AG09309 (cell line): ENCODE measurements at regions not wholly inside any gene's neighbourhood (a gene's known extent, or its start where the extent isn't known, plus 50 kb on each side); places are given as distances from the start of the nearest gene placed in this dataset.

Source experiments
- DNase-seq: peaks from one replicate; pipeline ENCODE4 v3.0.0-alpha.2; 2010; ENCODE audit warnings: low read depth
- H3K4me3 ChIP-seq: 2 replicates; pipeline ENCODE4 v1.5.1; 2011; ENCODE audit warnings: mild to moderate bottlenecking, low read depth, low read length, moderate library complexity; ENCODE audit not compliant: control insufficient read depth
- CTCF ChIP-seq: IDR thresholded peaks from 2 replicates; pipeline ENCODE4 v1.5.1; 2011; ENCODE audit warnings: mild to moderate bottlenecking, low read depth, low read length, inconsistent platforms; ENCODE audit not compliant: insufficient read depth, control insufficient read depth; ENCODE audit errors: missing control alignments

- no peak for DNase-seq
- no peak for TF ChIP-seq CTCF
- H3K4me3 ChIP-seq = no peak overlapping the region; the same call in 1 of the 2 replicates
Observed at GRCh38 chr6:6810727-6811126, 222.2 kb downstream of the LY86 start.

DNA sequence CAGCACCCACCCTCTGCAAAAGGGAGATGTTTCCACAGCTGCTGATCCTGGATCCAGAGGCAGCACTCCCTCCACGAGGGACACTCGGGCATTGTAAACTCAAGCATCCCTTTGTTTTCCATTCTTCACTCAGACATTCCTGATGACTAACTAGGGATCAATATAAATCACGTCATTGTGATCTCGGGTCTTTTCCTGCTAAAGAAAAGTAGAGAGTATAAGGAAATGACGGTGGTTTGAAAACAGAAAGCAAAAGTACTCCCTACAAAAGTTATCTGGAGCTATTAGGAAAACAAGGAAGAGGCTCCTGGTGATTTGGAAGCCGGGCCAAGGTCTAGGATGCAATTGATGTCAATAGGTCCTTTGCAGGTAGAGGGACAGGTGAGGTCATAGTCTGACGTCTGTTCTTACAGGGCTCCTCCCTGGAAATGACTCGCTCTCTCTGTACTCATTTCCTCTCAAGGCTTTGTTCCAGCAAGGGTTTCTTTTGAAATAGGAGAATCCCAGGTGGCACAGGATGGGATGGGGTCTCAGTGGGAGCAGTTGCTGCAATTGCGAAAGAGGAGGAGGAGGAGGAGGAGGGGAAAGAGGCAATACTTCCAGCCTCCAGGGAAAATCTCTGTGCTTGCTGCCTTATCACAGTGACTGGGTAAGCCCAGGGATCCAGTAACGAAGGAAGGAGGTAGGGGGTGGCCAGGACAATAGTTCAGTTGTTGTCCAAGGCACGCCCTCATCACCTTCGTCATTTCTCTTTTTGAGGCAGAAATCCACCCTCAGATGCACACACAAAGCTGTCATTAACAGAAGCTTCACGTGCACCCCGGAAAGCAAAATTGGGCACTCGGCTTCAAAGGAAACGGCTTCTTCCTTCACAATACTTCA, 222.8 kb downstream of the LY86 start:
- DNase-seq = peak; percentile 11
- no peak overlapping the region; the same call in 1 of the 2 replicates for H3K4me3 ChIP-seq
- TF ChIP-seq CTCF = no peak

DNA sequence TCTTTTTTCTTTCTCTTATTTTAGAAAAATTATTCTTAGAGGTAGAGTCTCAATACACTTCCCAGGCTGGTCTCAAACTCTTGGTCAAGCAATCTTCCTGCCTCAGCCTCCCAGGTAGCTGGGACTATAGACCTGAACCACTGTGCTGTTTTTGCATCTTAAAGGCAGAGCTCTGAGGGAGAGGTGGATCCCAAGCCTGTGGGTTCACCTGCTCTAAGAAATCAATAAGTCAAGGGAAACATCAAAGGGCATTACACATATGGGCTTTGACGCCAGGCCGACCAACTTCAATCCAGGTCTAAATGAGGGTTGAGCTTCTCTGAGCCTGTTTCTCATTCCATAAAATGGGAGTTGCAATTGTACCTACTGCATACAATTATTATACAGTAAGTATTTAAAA, 223.9 kb downstream of the LY86 start:
- no peak overlapping the region for H3K4me3 ChIP-seq
- no peak for DNase-seq
- no peak for TF ChIP-seq CTCF

- TF ChIP-seq CTCF = no peak
- DNase-seq = no peak
- no peak overlapping the region for H3K4me3 ChIP-seq
Observed at GRCh38 chr6:6815732-6816131, 227.2 kb downstream of the LY86 start.

- no peak for DNase-seq
- TF ChIP-seq CTCF = no peak
Observed at GRCh38 chr6:6816716-6817115, 228.2 kb downstream of the LY86 start.

GRCh38 chr6:6818078-6818639, 229.6 kb downstream of the LY86 start:
- no peak overlapping the region for H3K4me3 ChIP-seq
- DNase-seq = no peak
- no peak for TF ChIP-seq CTCF

More at GRCh38 chr6:6816716-6817115, 228.2 kb downstream of the LY86 start:
- no peak overlapping the region for H3K4me3 ChIP-seq
